MM.1S (cell line): ENCODE measurements at regions not wholly inside any gene's neighbourhood (a gene's known extent, or its start where the extent isn't known, plus 50 kb on each side); places are given as distances from the start of the nearest gene placed in this dataset.

Experiments
- CTCF ChIP-seq: fragments of 300-600 bp; sonication (generic); IDR thresholded peaks from 2 replicates; pipeline ENCODE4 v1.5.1; 2016; ENCODE audit warnings: antibody characterized with exemption, low read length, mixed read lengths
- EZH2 ChIP-seq: fragments of 300-600 bp; sonication (generic); optimal IDR thresholded peaks from 2 replicates; pipeline ENCODE3; 2017; ENCODE audit warnings: low read depth, mild to moderate bottlenecking, antibody characterized with exemption, low read length, mixed read lengths

GRCh38 chr14:96747006-96747405 lies 50.2 kb upstream of the VRK1 start:
- TF ChIP-seq EZH2, result no peak
- TF ChIP-seq CTCF, result no peak
